Caco-2 (cell line): ENCODE measurements at regions not wholly inside any gene's neighbourhood (a gene's known extent, or its start where the extent isn't known, plus 50 kb on each side); places are given as distances from the start of the nearest gene placed in this dataset.

Experiments used
- BruUV-seq: library from RNA; stranded (reverse); fragments of 400-500 nt; replicated peaks from 2 replicates; lab custom pipeline; 2021; lab: Mats Ljungman, UMichigan
- CTCF ChIA-PET: fragments of 300-600 bp; sonication (Branson Sonifier 250); formaldehyde crosslinking; loops from one replicate; lab custom pipeline; 2022; ENCODE audit warnings: antibody characterized with exemption; lab: Charles Lee
- POLR2A ChIA-PET: fragments of 300-600 bp; sonication (Branson Sonifier 250); formaldehyde crosslinking; loops from one replicate; lab custom pipeline; 2022; ENCODE audit warnings: antibody characterized with exemption; lab: Charles Lee
- DNase-seq, 2 experiments: peaks; one replicate each; pipeline versions ENCODE4 v3.0.0 to v3.0.0-alpha.2; 2020 to 2022
- H3K27me3 ChIP-seq: replicated peaks from 2 replicates; pipeline ENCODE4 v1.6.0; 2011; ENCODE audit warnings: low read length; ENCODE audit not compliant: control insufficient read depth, insufficient read depth
- H3K36me3 ChIP-seq: 2 replicates; pipeline ENCODE4 v1.5.1; 2011; ENCODE audit warnings: low read length; ENCODE audit not compliant: control insufficient read depth, insufficient read depth
- H3K4me1 ChIP-seq: fragments of 250-450 bp; sonication (Bioruptor Pico); 2 replicates; pipeline ENCODE4 v1.5.1; 2020; ENCODE audit warnings: mild to moderate bottlenecking
- H3K4me3 ChIP-seq: 2 replicates; pipeline ENCODE4 v1.5.1; 2011; ENCODE audit warnings: low read depth, mild to moderate bottlenecking, control low read depth, low read length
- H3K9me3 ChIP-seq: fragments of 250-450 bp; sonication (Bioruptor Pico); 2 replicates; pipeline ENCODE4 v1.5.1; 2020; ENCODE audit warnings: mild to moderate bottlenecking, moderate library complexity
- H3K27ac Mint-ChIP-seq: one replicate; pipeline ENCODE4 v1.8.0; 2022; ENCODE audit warnings: mixed read lengths; ENCODE audit not compliant: unreplicated experiment
- H3K27me3 Mint-ChIP-seq: one replicate; pipeline ENCODE4 v1.8.0; 2022; ENCODE audit warnings: mixed read lengths; ENCODE audit not compliant: insufficient read depth, unreplicated experiment
- H3K36me3 Mint-ChIP-seq: one replicate; pipeline ENCODE4 v1.8.0; 2022; ENCODE audit warnings: mild to moderate bottlenecking, mixed read lengths; ENCODE audit not compliant: insufficient read depth, unreplicated experiment
- H3K4me1 Mint-ChIP-seq: one replicate; pipeline ENCODE4 v1.8.0; 2022; ENCODE audit warnings: low read depth, mixed read lengths; ENCODE audit not compliant: unreplicated experiment
- H3K4me3 Mint-ChIP-seq: one replicate; pipeline ENCODE4 v1.8.0; 2022; ENCODE audit warnings: mild to moderate bottlenecking, moderate library complexity, mixed read lengths; ENCODE audit not compliant: unreplicated experiment
- H3K9me3 Mint-ChIP-seq: one replicate; pipeline ENCODE4 v1.8.0; 2022; ENCODE audit warnings: mixed read lengths; ENCODE audit not compliant: unreplicated experiment
- intact Hi-C: fragments of 100-400 bp; cut with micrococcal nuclease; formaldehyde crosslinking; loops from one replicate; pipeline ENCODE4 v1.10.0; 2022; ENCODE audit not compliant: unreplicated experiment
- TF ChIP-seq, protein P1 (sequence below), 2 experiments: fragments of 200-600 bp in 1 of 2; IDR thresholded peaks; 1 replicate in 1 of 2; 2 replicates in 1 of 2; pipeline versions ENCODE4 v1.5.1 to v1.8.0; 2011 to 2022; ENCODE audit warnings: antibody characterized with exemption in 1 of 2, control low read depth in 1 of 2, inconsistent platforms in 1 of 2, low read depth in 1 of 2, low read length in 1 of 2, mild to moderate bottlenecking in 1 of 2, moderate library complexity in 1 of 2; ENCODE audit not compliant: insufficient read depth in 1 of 2, severe bottlenecking in 1 of 2, unreplicated experiment in 1 of 2

DNA sequence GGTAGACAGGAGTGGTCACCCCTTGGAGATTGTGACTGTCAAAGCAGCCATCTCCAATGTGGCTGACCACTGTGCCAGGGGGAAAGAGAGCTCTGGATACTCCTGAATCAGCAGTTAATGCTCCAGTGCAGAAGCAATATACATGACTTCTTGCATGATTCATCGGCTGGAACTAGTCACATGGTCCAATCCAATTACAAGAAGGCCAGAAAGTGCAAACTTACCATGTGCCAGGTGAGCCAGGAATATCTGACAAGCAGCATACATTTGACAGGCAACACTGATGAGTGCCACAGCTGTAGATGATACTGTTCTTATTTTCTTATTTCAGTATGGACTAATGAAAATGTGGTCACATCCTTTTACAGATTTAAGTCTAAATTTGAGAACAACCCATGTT is 440.0 kb upstream of the MPDZ start:
- no peak for DNase-seq
- Mint-ChIP-seq H3K36me3 (no peaks in the 10 kb centered on the region), H3K9me3 (no peaks in the 10 kb centered on the region), H3K4me1 (no peaks in the 10 kb centered on the region), H3K27me3 (no peaks in the 10 kb centered on the region), H3K27ac (no peak overlapping the region), H3K4me3 (no peak overlapping the region)
- BruUV-seq: no TSS peak
- H3K4me3 ChIP-seq: no peak overlapping the region
- POLR2A ChIA-PET: no interaction called here
- no peaks in the 10 kb centered on the region for H3K36me3 ChIP-seq
- H3K9me3 ChIP-seq: no peaks in the 10 kb centered on the region
- CTCF ChIA-PET: no interaction called here
- TF ChIP-seq, protein P1, sequence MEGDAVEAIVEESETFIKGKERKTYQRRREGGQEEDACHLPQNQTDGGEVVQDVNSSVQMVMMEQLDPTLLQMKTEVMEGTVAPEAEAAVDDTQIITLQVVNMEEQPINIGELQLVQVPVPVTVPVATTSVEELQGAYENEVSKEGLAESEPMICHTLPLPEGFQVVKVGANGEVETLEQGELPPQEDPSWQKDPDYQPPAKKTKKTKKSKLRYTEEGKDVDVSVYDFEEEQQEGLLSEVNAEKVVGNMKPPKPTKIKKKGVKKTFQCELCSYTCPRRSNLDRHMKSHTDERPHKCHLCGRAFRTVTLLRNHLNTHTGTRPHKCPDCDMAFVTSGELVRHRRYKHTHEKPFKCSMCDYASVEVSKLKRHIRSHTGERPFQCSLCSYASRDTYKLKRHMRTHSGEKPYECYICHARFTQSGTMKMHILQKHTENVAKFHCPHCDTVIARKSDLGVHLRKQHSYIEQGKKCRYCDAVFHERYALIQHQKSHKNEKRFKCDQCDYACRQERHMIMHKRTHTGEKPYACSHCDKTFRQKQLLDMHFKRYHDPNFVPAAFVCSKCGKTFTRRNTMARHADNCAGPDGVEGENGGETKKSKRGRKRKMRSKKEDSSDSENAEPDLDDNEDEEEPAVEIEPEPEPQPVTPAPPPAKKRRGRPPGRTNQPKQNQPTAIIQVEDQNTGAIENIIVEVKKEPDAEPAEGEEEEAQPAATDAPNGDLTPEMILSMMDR (IDR thresholded peaks at IDR 0.05; ENCODE audit: insufficient read depth in 1 of 2, low read depth in 1 of 2, low read length in 1 of 2, severe bottlenecking in 1 of 2, unreplicated experiment in 1 of 2): no peak
- H3K27me3 ChIP-seq: no peaks in the 10 kb centered on the region
- H3K4me1 ChIP-seq: no peaks in the 10 kb centered on the region
- intact Hi-C loops: no loop called here

DNA sequence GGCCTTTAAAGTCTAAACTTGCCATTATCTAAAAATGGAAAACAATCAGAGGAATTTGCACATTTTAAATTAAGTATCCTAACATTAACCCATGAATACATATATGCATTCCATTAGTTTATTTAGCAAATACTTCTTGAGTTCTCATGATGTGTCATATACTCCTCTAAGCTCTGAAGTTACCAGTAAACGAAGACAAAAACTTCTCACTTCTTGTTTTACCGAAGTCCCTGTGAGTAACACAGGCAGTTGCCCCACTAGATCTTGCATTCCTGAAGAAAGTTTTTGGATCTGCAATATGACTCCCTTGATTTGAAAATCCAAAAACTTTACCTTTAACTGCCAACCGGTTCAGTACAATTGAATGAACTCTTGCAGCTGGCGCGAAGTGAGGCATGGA is 439.0 kb upstream of the MPDZ start:
- Histone ChIP-seq H3K9me3 (no peaks in the 10 kb centered on the region), H3K27me3 (no peaks in the 10 kb centered on the region), H3K4me3 (no peak overlapping the region), H3K4me1 (no peaks in the 10 kb centered on the region), H3K36me3 (no peaks in the 10 kb centered on the region)
- H3K36me3 Mint-ChIP-seq: no peaks in the 10 kb centered on the region
- intact Hi-C loops: no loop called here
- POLR2A ChIA-PET: no interaction called here
- TF ChIP-seq, protein P1 (IDR thresholded peaks at IDR 0.05; ENCODE audit: insufficient read depth in 1 of 2, low read depth in 1 of 2, low read length in 1 of 2, severe bottlenecking in 1 of 2, unreplicated experiment in 1 of 2): no peak
- no peaks in the 10 kb centered on the region for H3K4me1 Mint-ChIP-seq
- no peak overlapping the region for H3K4me3 Mint-ChIP-seq
- no peak for DNase-seq
- BruUV-seq: no TSS peak
- no peaks in the 10 kb centered on the region for H3K27me3 Mint-ChIP-seq
- H3K27ac Mint-ChIP-seq: no peak overlapping the region
- CTCF ChIA-PET: no interaction called here
- no peaks in the 10 kb centered on the region for H3K9me3 Mint-ChIP-seq

DNA sequence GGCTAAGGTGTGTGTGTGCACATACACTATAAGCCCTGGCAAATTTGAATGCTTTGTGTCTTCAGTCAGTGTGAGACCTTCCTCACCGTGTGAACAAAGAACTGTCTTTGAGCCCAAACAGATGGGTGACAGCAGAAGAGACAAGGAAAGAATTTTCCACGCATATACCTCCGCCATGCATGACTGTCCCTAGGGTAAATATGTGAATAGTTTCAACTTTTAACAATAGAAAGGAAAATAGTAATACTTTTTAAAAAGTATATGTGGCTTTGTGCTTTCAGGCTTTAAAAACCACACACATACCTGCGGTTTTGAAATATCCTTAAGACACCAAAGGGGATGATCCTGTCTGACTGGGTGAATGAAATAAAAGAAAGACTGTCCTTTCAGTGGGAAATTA is 438.6 kb upstream of the MPDZ start:
- H3K36me3 ChIP-seq: no peaks in the 10 kb centered on the region
- ChIA-PET CTCF (no interaction called here), POLR2A (no interaction called here)
- TF ChIP-seq, protein P1 (IDR thresholded peaks at IDR 0.05; ENCODE audit: insufficient read depth in 1 of 2, low read depth in 1 of 2, low read length in 1 of 2, severe bottlenecking in 1 of 2, unreplicated experiment in 1 of 2): no peak
- H3K4me3 Mint-ChIP-seq: no peak overlapping the region
- no peaks in the 10 kb centered on the region for H3K27me3 ChIP-seq
- no peak overlapping the region for H3K27ac Mint-ChIP-seq
- no peaks in the 10 kb centered on the region for H3K27me3 Mint-ChIP-seq
- intact Hi-C loops: no loop called here
- no peaks in the 10 kb centered on the region for H3K36me3 Mint-ChIP-seq
- H3K4me3 ChIP-seq: no peak overlapping the region
- H3K9me3 ChIP-seq: no peaks in the 10 kb centered on the region
- H3K9me3 Mint-ChIP-seq: no peaks in the 10 kb centered on the region
- DNase-seq: no peak
- no peaks in the 10 kb centered on the region for H3K4me1 Mint-ChIP-seq
- no TSS peak for BruUV-seq
- H3K4me1 ChIP-seq: no peaks in the 10 kb centered on the region
